ENCODE measurements at regions not wholly inside any gene's neighbourhood (a gene's known extent, or its start where the extent isn't known, plus 50 kb on each side); places are given as distances from the start of the nearest gene placed in this dataset.

DNA sequence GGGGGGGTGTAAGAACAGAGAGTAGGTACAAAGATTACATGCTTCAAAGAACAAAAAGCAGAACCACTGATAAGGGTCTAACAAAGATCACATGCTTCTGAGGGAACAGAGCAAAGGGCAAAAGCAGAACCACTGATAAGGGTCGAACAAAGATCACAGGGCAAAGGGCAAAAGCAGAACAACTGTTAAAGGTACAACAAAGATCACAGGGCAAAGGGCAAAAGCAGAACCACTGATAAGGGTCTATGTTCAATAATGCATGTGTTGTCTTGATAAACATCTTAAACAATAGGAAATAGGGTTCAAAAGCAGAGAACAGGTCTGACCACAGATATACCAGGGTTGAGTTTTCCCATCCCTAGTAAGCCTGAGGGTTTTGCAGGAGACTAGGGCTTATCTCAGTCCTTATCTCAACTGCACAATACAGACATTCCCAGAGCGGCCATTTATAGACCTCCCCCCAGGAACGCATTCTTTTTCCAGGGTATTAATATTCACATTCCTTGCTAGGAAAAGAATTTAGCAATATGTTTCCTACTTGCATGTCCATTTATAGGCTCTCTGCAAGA, 81.9 kb upstream of the PGR start:
- no peak for DNase-seq (ENCODE audit: low spot score)

DNA sequence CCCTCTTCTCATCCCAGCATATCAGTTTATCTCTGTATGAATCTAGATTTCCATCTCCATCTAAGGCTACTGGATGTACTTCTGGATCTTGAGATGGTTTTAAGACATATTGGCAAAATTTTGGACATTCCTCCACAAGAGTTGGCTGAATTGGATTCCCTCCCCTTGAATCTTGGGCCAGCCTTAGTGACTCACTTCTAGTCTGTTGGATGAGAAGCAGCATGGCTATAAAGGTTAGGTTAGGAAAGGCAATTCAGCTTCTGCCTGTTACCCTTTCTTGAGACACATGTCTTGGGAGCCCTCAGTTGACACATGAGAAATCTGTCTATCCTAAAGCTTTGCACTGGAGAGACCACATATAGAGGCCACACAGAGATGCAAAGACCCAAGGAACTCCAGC, 73.0 kb upstream of the PGR start:
- no peak for DNase-seq (ENCODE audit: low spot score)

DNA sequence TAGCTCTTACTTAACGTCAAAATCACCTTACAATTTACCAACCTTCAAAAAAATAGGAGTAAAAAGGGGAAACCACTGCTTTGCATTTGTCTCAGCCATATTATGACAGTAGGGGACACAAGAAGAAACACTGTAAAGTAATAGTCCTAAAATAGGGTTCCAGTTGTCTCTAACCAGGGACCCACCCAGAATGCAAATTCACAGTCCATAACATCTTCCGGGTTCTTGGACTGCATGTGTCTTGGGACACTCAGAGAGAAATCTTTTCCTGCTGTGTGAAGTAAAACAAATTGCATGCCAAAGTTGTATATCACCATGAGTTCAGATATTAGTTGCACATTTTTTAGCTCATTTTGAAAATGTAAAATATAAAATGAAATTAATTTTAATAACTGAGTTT, 69.8 kb upstream of the PGR start:
- DNase-seq (ENCODE audit: low spot score), result no peak

GRCh38 chr11:101195294-101195693, 65.7 kb upstream of the PGR start:
- DNase-seq (ENCODE audit: low spot score), result no peak

DNA sequence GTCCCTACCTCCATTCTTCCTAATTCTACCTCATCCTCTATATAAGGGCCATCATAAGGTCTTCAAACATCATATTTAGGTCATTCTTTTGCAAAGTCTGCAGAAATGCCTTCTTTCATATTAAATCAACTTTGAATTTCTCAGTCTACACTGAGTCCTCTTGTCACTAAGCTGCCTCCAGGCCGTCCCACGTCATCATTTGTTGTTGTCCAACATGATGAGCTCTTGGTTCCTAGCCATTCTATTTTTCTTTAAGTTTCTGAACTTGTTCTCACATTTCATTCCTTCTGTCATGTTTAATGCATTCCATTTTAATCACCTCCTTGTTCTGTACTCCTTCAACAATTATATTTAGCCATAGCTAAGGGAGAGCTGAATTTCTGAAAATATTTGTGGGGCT, 59.2 kb upstream of the PGR start:
- DNase-seq (ENCODE audit: low spot score), result no peak

DNA sequence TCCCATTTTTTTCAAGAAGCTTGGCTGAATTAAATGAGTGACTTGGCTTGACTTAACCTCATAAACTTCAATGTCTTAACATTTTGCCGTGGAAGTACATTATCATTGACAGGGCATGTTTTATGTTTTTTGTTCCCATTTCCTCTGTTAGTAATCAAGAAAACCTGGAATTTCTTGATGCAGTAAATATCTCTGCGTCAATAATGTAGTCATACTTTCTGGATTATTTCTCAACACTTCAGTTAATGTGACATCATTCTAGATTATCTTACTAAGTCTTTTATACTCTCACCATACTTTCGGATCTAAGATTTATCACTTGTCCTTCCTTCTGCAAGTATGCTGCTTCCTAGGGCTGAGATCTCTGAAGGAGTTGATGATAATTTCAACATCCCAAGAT, 58.6 kb upstream of the PGR start:
- DNase-seq (ENCODE audit: low spot score), result no peak

DNA sequence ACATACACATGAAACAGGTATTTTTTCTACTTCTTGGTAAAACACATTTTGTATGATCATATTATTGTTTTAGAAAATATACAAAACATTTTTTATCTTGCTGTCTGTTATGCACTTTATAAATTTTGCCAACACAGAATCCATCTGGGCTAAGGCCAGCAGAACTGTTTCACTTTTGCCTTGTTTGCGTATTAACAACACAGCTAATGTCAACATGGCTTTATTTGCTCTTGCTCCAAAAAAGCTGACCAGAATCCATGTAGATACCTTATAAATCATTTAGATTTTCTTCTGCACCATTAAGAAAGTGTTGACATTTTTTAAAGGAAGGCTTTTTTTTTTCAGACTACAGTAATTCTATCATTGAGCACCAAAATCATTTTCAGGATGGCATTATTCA, 58.1 kb upstream of the PGR start:
- no peak for DNase-seq (ENCODE audit: low spot score)

GRCh38 chr11:101185985-101186384, 56.4 kb upstream of the PGR start:
- DNase-seq (ENCODE audit: low spot score), result no peak

GRCh38 chr11:101182467-101182866, 52.9 kb upstream of the PGR start:
- no peak for DNase-seq (ENCODE audit: low spot score)

DNA sequence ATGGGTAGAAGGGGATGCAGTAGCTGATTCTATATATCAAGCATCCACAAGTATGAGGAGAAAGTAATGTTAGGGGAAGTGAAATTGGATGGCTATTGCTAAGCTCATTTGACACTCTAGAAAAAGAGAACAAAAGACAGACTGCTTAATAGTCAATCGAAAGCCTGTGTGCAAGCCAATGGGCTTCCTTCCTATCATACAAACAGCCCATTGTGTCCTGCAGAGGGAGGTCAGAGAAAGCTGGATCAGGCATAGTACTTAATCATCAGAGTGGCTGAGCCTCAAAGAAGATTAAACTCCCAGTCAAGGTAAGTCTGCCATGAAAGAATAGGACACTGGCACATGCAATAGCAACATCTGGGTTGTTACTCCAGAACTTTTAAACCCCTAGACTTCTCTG, 50.9 kb upstream of the PGR start:
- DNase-seq (ENCODE audit: low spot score), result no peak
